Osteocyte (in vitro differentiated cells): ENCODE measurements at regions not wholly inside any gene's neighbourhood (a gene's known extent, or its start where the extent isn't known, plus 50 kb on each side); places are given as distances from the start of the nearest gene placed in this dataset.

Source experiments
- DNase-seq: peaks from one replicate; pipeline ENCODE4 v3.0.0; 2021; ENCODE audit warnings: mixed read lengths; ENCODE audit not compliant: unreplicated experiment; ENCODE audit errors: extremely low spot score
- H3K27ac Mint-ChIP-seq: one replicate; pipeline ENCODE4 v1.8.0; 2021; ENCODE audit warnings: mild to moderate bottlenecking, mixed read lengths; ENCODE audit not compliant: unreplicated experiment
- H3K27me3 Mint-ChIP-seq: one replicate; pipeline ENCODE4 v1.8.0; 2021; ENCODE audit warnings: mixed read lengths; ENCODE audit not compliant: unreplicated experiment
- H3K36me3 Mint-ChIP-seq: one replicate; pipeline ENCODE4 v1.8.0; 2021; ENCODE audit warnings: mixed read lengths; ENCODE audit not compliant: unreplicated experiment
- H3K4me1 Mint-ChIP-seq: one replicate; pipeline ENCODE4 v1.8.0; 2021; ENCODE audit warnings: mixed read lengths; ENCODE audit not compliant: unreplicated experiment
- H3K4me3 Mint-ChIP-seq: one replicate; pipeline ENCODE4 v1.8.0; 2021; ENCODE audit warnings: mild to moderate bottlenecking, moderate library complexity, mixed read lengths; ENCODE audit not compliant: unreplicated experiment
- H3K9me3 Mint-ChIP-seq: one replicate; pipeline ENCODE4 v1.8.0; 2021; ENCODE audit warnings: mixed read lengths; ENCODE audit not compliant: unreplicated experiment
- CTCF ChIP-seq: fragments of 200-600 bp; sonication (generic); IDR thresholded peaks from 2 replicates; pipeline ENCODE4 v1.5.0; 2021; ENCODE audit warnings: antibody characterized with exemption, mild to moderate bottlenecking, moderate library complexity

- Mint-ChIP-seq H3K4me3 (no peak overlapping the region), H3K9me3 (no peaks in the 10 kb centered on the region), H3K36me3 (no peaks in the 10 kb centered on the region), H3K4me1 (peaks cover 34% of the 10 kb centered on the region), H3K27me3 (no peaks in the 10 kb centered on the region), H3K27ac (no peak overlapping the region)
- no peak for DNase-seq
- no peak for TF ChIP-seq CTCF
These were observed 104.7 kb upstream of the NFIA start for GRCh38 chr1:60977661-60978060.

GRCh38 chr1:60974524-60975372 lies 107.6 kb upstream of the NFIA start:
- H3K27me3 Mint-ChIP-seq, result no peaks in the 10 kb centered on the region
- H3K4me3 Mint-ChIP-seq, result no peak overlapping the region
- no peak for TF ChIP-seq CTCF
- peak overlapping the region; percentile 46 for H3K27ac Mint-ChIP-seq
- no peaks in the 10 kb centered on the region for H3K9me3 Mint-ChIP-seq
- H3K4me1 Mint-ChIP-seq, result peaks cover 56% of the 10 kb centered on the region
- no peak for DNase-seq
- no peaks in the 10 kb centered on the region for H3K36me3 Mint-ChIP-seq

- no peak for TF ChIP-seq CTCF
- Mint-ChIP-seq H3K9me3 (no peaks in the 10 kb centered on the region), H3K27me3 (no peaks in the 10 kb centered on the region), H3K27ac (no peak overlapping the region), H3K4me3 (no peak overlapping the region), H3K4me1 (peaks cover 58% of the 10 kb centered on the region), H3K36me3 (no peaks in the 10 kb centered on the region)
- no peak for DNase-seq
These were observed 108.7 kb upstream of the NFIA start for GRCh38 chr1:60973668-60974067.

- DNase-seq, result no peak
- no peak for TF ChIP-seq CTCF
- Mint-ChIP-seq H3K9me3 (no peaks in the 10 kb centered on the region), H3K4me1 (peaks cover 62% of the 10 kb centered on the region), H3K27ac (no peak overlapping the region), H3K4me3 (no peak overlapping the region), H3K36me3 (no peaks in the 10 kb centered on the region), H3K27me3 (no peaks in the 10 kb centered on the region)
These were observed 109.5 kb upstream of the NFIA start for GRCh38 chr1:60972841-60973364.

- Mint-ChIP-seq H3K36me3 (peaks cover 5% of the 10 kb centered on the region), H3K9me3 (peaks cover 9% of the 10 kb centered on the region), H3K4me3 (no peak overlapping the region), H3K4me1 (peaks cover 62% of the 10 kb centered on the region), H3K27me3 (no peaks in the 10 kb centered on the region), H3K27ac (no peak overlapping the region)
- DNase-seq, result no peak
- no peak for TF ChIP-seq CTCF
These were observed 111.0 kb upstream of the NFIA start for GRCh38 chr1:60971330-60971729.
